Nephron (organoid): ENCODE measurements at regions not wholly inside any gene's neighbourhood (a gene's known extent, or its start where the extent isn't known, plus 50 kb on each side); places are given as distances from the start of the nearest gene placed in this dataset.

Experiments used
- H3K27ac Mint-ChIP-seq, 3 experiments: 2 replicates each; pipeline ENCODE4 v1.8.0; 2020; ENCODE audit warnings: mixed read lengths in 3 of 3, mild to moderate bottlenecking in 2 of 3, moderate library complexity in 1 of 3
- H3K27me3 Mint-ChIP-seq: 2 replicates; pipeline ENCODE4 v1.8.0; 2021; ENCODE audit warnings: low read depth, mild to moderate bottlenecking, moderate library complexity, mixed read lengths
- H3K36me3 Mint-ChIP-seq: 2 replicates; pipeline ENCODE4 v1.8.0; 2020; ENCODE audit warnings: low read depth, mixed read lengths
- H3K4me1 Mint-ChIP-seq: 2 replicates; pipeline ENCODE4 v1.8.0; 2020; ENCODE audit warnings: mixed read lengths
- H3K4me3 Mint-ChIP-seq, 3 experiments: 2 replicates each; pipeline ENCODE4 v1.8.0; 2020; ENCODE audit warnings: mild to moderate bottlenecking in 3 of 3, mixed read lengths in 3 of 3, moderate library complexity in 2 of 3
- H3K9me3 Mint-ChIP-seq: 2 replicates; pipeline ENCODE4 v1.8.0; 2020; ENCODE audit warnings: mixed read lengths
- CTCF ChIP-seq, 3 experiments: fragments of 200-600 bp; sonication (generic); IDR thresholded peaks; one replicate each; pipeline ENCODE4 v1.5.0; 2021; ENCODE audit warnings: antibody characterized with exemption in 3 of 3; ENCODE audit not compliant: unreplicated experiment in 3 of 3

- TF ChIP-seq CTCF (IDR thresholded peaks at IDR 0.05; ENCODE audit: unreplicated experiment in 3 of 3): no peak
- Mint-ChIP-seq H3K4me3 (no peak overlapping the region), H3K27me3 (no peaks in the 10 kb centered on the region), H3K9me3 (peaks cover 8% of the 10 kb centered on the region), H3K36me3 (no peaks in the 10 kb centered on the region), H3K4me1 (peaks cover 6% of the 10 kb centered on the region), H3K27ac (no peak overlapping the region)
Measured at GRCh38 chr6:163895162-163895561, 480.6 kb downstream of the QKI start.

GRCh38 chr6:163893609-163894189 is 479.2 kb downstream of the QKI start:
- H3K4me1 Mint-ChIP-seq: peaks cover 5% of the 10 kb centered on the region
- H3K27me3 Mint-ChIP-seq: no peaks in the 10 kb centered on the region
- H3K4me3 Mint-ChIP-seq: no peak overlapping the region
- peaks cover 10% of the 10 kb centered on the region for H3K9me3 Mint-ChIP-seq
- no peak overlapping the region for H3K27ac Mint-ChIP-seq
- H3K36me3 Mint-ChIP-seq: no peaks in the 10 kb centered on the region
- TF ChIP-seq CTCF (IDR thresholded peaks at IDR 0.05; ENCODE audit: unreplicated experiment in 3 of 3): no peak

- no peak overlapping the region for H3K4me3 Mint-ChIP-seq
- no peaks in the 10 kb centered on the region for H3K27me3 Mint-ChIP-seq
- H3K9me3 Mint-ChIP-seq: peaks cover 12% of the 10 kb centered on the region
- H3K4me1 Mint-ChIP-seq: peaks cover 5% of the 10 kb centered on the region
- no peak overlapping the region for H3K27ac Mint-ChIP-seq
- TF ChIP-seq CTCF (IDR thresholded peaks at IDR 0.05; ENCODE audit: unreplicated experiment in 3 of 3): no peak
- H3K36me3 Mint-ChIP-seq: peaks cover under 1% of the 10 kb centered on the region
Measured at GRCh38 chr6:163892824-163893561, 478.5 kb downstream of the QKI start.

- H3K4me3 Mint-ChIP-seq: no peak overlapping the region
- peaks cover 28% of the 10 kb centered on the region for H3K9me3 Mint-ChIP-seq
- H3K4me1 Mint-ChIP-seq: no peaks in the 10 kb centered on the region
- peaks cover 4% of the 10 kb centered on the region for H3K36me3 Mint-ChIP-seq
- H3K27me3 Mint-ChIP-seq: no peaks in the 10 kb centered on the region
- TF ChIP-seq CTCF (IDR thresholded peaks at IDR 0.05; ENCODE audit: unreplicated experiment in 3 of 3): no peak
- no peak overlapping the region for H3K27ac Mint-ChIP-seq
Measured at GRCh38 chr6:163889904-163890514, 475.5 kb downstream of the QKI start.

GRCh38 chr6:163888030-163888819 is 473.7 kb downstream of the QKI start:
- Mint-ChIP-seq H3K36me3 (peaks cover 4% of the 10 kb centered on the region), H3K4me3 (no peak overlapping the region), H3K4me1 (no peaks in the 10 kb centered on the region), H3K27ac (no peak overlapping the region), H3K9me3 (peaks cover 44% of the 10 kb centered on the region), H3K27me3 (peaks cover 6% of the 10 kb centered on the region)
- TF ChIP-seq CTCF (IDR thresholded peaks at IDR 0.05; ENCODE audit: unreplicated experiment in 3 of 3): no peak
